SK-N-SH (cell line): ENCODE measurements at regions not wholly inside any gene's neighbourhood (a gene's known extent, or its start where the extent isn't known, plus 50 kb on each side); places are given as distances from the start of the nearest gene placed in this dataset.

Source experiments
- CTCF ChIA-PET: fragments of 300-600, 350-600 bp; formaldehyde crosslinking; extraction: SDS; loops from one replicate; lab custom pipeline; 2021; lab: Yijun Ruan, JAX
- POLR2A ChIA-PET: fragments of 350-600 bp; sonication (Branson Sonifier 250); formaldehyde crosslinking; extraction: SDS; loops from one replicate; lab custom pipeline; 2020; ENCODE audit warnings: antibody characterized with exemption, inconsistent platforms; lab: Yijun Ruan, JAX
- DNase-seq: peaks from one replicate; pipeline ENCODE4 v3.0.0; 2012
- H2AFZ ChIP-seq: fragments of 200-600 bp; sonication (generic); 2 replicates; pipeline ENCODE4 v1.8.1; 2016; ENCODE audit warnings: antibody characterized with exemption, mild to moderate bottlenecking, low read depth
- H3F3A ChIP-seq: fragments of 200-600 bp; sonication (generic); replicated peaks from 2 replicates; pipeline ENCODE3; 2016; ENCODE audit warnings: antibody characterized with exemption, mild to moderate bottlenecking; ENCODE audit not compliant: insufficient read depth
- H3K27ac ChIP-seq, 2 experiments: fragments of 200-500 bp in 1 of 2; fragments of 200-600 bp in 1 of 2; sonication (Bioruptor generic) in 1 of 2; sonication (generic), shearing (Covaris generic) in 1 of 2; 2 replicates each; pipeline versions ENCODE4 v1.5.1 to v1.6.1; 2014 to 2016; ENCODE audit warnings: low read depth in 2 of 2, inconsistent platforms in 1 of 2, low read length in 1 of 2, mild to moderate bottlenecking in 1 of 2, mixed read lengths in 1 of 2
- H3K27me3 ChIP-seq: fragments of 200-600 bp; sonication (generic), shearing (Covaris generic); 2 replicates; pipeline ENCODE4 v1.6.1; 2016; ENCODE audit warnings: mixed run types; ENCODE audit not compliant: insufficient read depth
- H3K36me3 ChIP-seq, 2 experiments: fragments of 200-500 bp in 1 of 2; fragments of 200-600 bp in 1 of 2; sonication (Bioruptor generic) in 1 of 2; sonication (generic) in 1 of 2; replicated peaks in 1 of 2; 2 replicates each; pipeline versions ENCODE3 to v1.5.1; 2014 to 2016; ENCODE audit warnings: low read length in 1 of 2, mild to moderate bottlenecking in 1 of 2; ENCODE audit not compliant: insufficient read depth in 2 of 2, control insufficient read depth in 1 of 2
- H3K4me1 ChIP-seq, 2 experiments: fragments of 200-500 bp in 1 of 2; fragments of 200-600 bp in 1 of 2; sonication (Bioruptor generic) in 1 of 2; sonication (generic), shearing (Covaris generic) in 1 of 2; 2 replicates each; pipeline versions ENCODE4 v1.5.1 to v1.6.1; 2014 to 2016; ENCODE audit warnings: low read depth in 1 of 2, low read length in 1 of 2, mixed run types in 1 of 2; ENCODE audit not compliant: insufficient read depth in 2 of 2, control insufficient read depth in 1 of 2
- H3K4me2 ChIP-seq: fragments of 200-600 bp; sonication (generic), shearing (Covaris generic); 2 replicates; pipeline ENCODE4 v1.6.1; 2017; ENCODE audit warnings: mixed run types
- H3K4me3 ChIP-seq, 2 experiments: fragments of 200-500 bp in 1 of 2; fragments of 200-600 bp in 1 of 2; sonication (Bioruptor generic) in 1 of 2; sonication (generic), shearing (Covaris generic) in 1 of 2; 2 replicates each; pipeline versions ENCODE4 v1.5.1 to v1.8.1; 2014 to 2016; ENCODE audit warnings: low read depth in 2 of 2, inconsistent platforms in 1 of 2, low read length in 1 of 2, mild to moderate bottlenecking in 1 of 2, mixed read lengths in 1 of 2, moderate library complexity in 1 of 2
- H3K79me2 ChIP-seq: fragments of 200-600 bp; sonication (generic); 2 replicates; pipeline ENCODE4 v1.8.1; 2017; ENCODE audit warnings: mild to moderate bottlenecking; ENCODE audit not compliant: insufficient read depth
- H3K9ac ChIP-seq: fragments of 200-600 bp; sonication (generic); 2 replicates; pipeline ENCODE4 v1.6.1; 2017; ENCODE audit warnings: mixed run types
- H3K9me2 ChIP-seq: fragments of 200-600 bp; sonication (generic); 2 replicates; pipeline ENCODE4 v1.6.1; 2017; ENCODE audit warnings: mixed run types
- H3K9me3 ChIP-seq: fragments of 200-600 bp; sonication (generic); 2 replicates; pipeline ENCODE4 v1.6.1; 2017; ENCODE audit warnings: mixed run types, mild to moderate bottlenecking, moderate library complexity
- H4K20me1 ChIP-seq: fragments of 200-600 bp; sonication (generic); 2 replicates; pipeline ENCODE4 v1.6.1; 2017; ENCODE audit warnings: mild to moderate bottlenecking, mixed run types; ENCODE audit not compliant: insufficient read depth
- CHD2 ChIP-seq: fragments of 150-350 bp; IDR thresholded peaks from 2 replicates; pipeline ENCODE4 v1.6.1; 2018; ENCODE audit warnings: low read length; ENCODE audit not compliant: partially characterized antibody
- ELF1 ChIP-seq: IDR thresholded peaks from 2 replicates; pipeline ENCODE4 v1.4.0; 2012
- EZH2phosphoT487 ChIP-seq: fragments of 200-600 bp; sonication (generic); IDR thresholded peaks from 2 replicates; pipeline ENCODE4 v1.6.1; 2017; ENCODE audit warnings: low read depth, mixed run types, mild to moderate bottlenecking, antibody characterized with exemption, moderate library complexity, borderline replicate concordance
- FOSL2 ChIP-seq: IDR thresholded peaks from 2 replicates; pipeline ENCODE4 v1.4.0; 2012; ENCODE audit warnings: low read depth, mild to moderate bottlenecking, moderate library complexity, borderline replicate concordance
- FOXJ3 ChIP-seq: sonication (generic); formaldehyde crosslinking; IDR thresholded peaks from 2 replicates; pipeline ENCODE4 v1.5.1; 2020; ENCODE audit warnings: mild to moderate bottlenecking, missing genetic modification reagents
- FOXM1 ChIP-seq: IDR thresholded peaks from 2 replicates; pipeline ENCODE4 v1.4.0; 2012; ENCODE audit warnings: low read depth, mild to moderate bottlenecking
- GABPA ChIP-seq: IDR thresholded peaks from 2 replicates; pipeline ENCODE4 v1.4.0; 2012; ENCODE audit warnings: low read depth, mild to moderate bottlenecking
- GATA2 ChIP-seq: sonication (generic); formaldehyde crosslinking; IDR thresholded peaks from 2 replicates; pipeline ENCODE4 v1.5.0; 2020; ENCODE audit warnings: mild to moderate bottlenecking, missing genetic modification reagents
- JUND ChIP-seq: IDR thresholded peaks from 2 replicates; pipeline ENCODE4 v1.4.0; 2012
- MEF2A ChIP-seq: IDR thresholded peaks from 2 replicates; pipeline ENCODE4 v1.4.0; 2012; ENCODE audit warnings: low read depth, borderline replicate concordance
- MXI1 ChIP-seq: IDR thresholded peaks from 2 replicates; pipeline ENCODE4 v1.6.1; 2012; ENCODE audit warnings: mild to moderate bottlenecking, low read depth, low read length, improper control_type of control experiment
- NRF1 ChIP-seq: IDR thresholded peaks from 2 replicates; pipeline ENCODE4 v1.6.1; 2012; ENCODE audit warnings: low read depth, mild to moderate bottlenecking, low read length
- RFX5 ChIP-seq: IDR thresholded peaks from 2 replicates; pipeline ENCODE4 v1.6.1; 2012; ENCODE audit warnings: mild to moderate bottlenecking, improper control_type of control experiment, low read length
- RXRA ChIP-seq: IDR thresholded peaks from 2 replicates; pipeline ENCODE4 v1.4.0; 2012; ENCODE audit warnings: low read depth, mild to moderate bottlenecking, borderline replicate concordance
- SMC3 ChIP-seq: IDR thresholded peaks from 2 replicates; pipeline ENCODE4 v1.6.1; 2012; ENCODE audit warnings: low read depth, low read length, improper control_type of control experiment
- TAF1 ChIP-seq: IDR thresholded peaks from 2 replicates; pipeline ENCODE4 v1.6.1; 2012; ENCODE audit warnings: low read depth, mild to moderate bottlenecking, low read length, moderate library complexity, borderline replicate concordance
- WGBS: methylation state at CpG from one replicate; pipeline ENCODE4 v1.1.6; 2017; ENCODE audit warnings: low lambda C conversion rate; 5-methylcytosine and 5-hydroxymethylcytosine counted together
- TF ChIP-seq, protein P1 (sequence below): fragments of 200-600 bp; sonication (generic); IDR thresholded peaks from 2 replicates; pipeline ENCODE4 v1.6.1; 2017; ENCODE audit warnings: antibody characterized with exemption, mild to moderate bottlenecking, moderate library complexity
- TF ChIP-seq, protein P2 (sequence below): IDR thresholded peaks from 2 replicates; pipeline ENCODE4 v1.4.0; 2012; ENCODE audit warnings: low read depth
- TF ChIP-seq, protein P3 (sequence below): fragments of 150-350 bp; IDR thresholded peaks from 2 replicates; pipeline ENCODE4 v1.6.1; 2017; ENCODE audit warnings: antibody characterized with exemption, low read length, low read depth, borderline replicate concordance
- TF ChIP-seq, protein P4 (sequence below): IDR thresholded peaks from 2 replicates; pipeline ENCODE4 v1.4.0; 2012; ENCODE audit warnings: low read depth, borderline replicate concordance

DNA sequence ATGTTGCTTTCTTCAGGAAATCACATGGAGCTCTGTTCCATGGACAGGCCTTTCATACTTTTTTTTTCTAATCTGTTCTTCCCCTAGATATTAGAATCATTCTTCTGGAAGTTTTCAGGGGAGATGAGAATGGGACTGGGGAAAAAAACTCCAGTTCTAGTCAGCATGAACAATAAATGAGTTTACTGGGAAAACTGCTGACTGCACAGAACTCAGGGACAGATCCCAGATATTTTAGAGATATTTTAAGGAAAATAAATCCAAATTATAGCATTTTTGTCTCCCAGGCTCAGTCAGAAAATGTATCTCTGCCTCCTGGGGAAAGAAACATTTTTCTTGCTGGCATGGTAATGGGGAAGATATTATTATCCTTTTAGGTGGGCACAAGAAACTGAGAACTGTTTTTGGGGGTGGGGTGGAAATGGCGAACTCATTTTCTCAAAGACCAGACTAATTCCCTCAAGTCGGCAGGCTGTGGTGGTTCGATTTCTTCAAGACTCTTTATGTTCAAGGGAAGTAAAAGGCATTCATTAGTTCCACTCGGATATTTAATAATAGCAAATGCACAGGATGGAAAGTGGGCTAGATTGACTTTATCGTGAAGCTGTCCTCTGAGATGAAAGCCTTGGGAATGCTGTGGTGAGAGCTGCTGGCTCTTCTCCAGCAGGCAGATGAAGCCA, 157.5 kb downstream of the ADRA2A start:
- no peaks in the 10 kb centered on the region for H4K20me1 ChIP-seq
- CTCF ChIA-PET: no interaction called here
- H3K9me3 ChIP-seq: no peaks in the 10 kb centered on the region
- H3K4me3 ChIP-seq: no peak overlapping the region
- H3K9me2 ChIP-seq: no peaks in the 10 kb centered on the region
- no peaks in the 10 kb centered on the region for H3F3A ChIP-seq
- no peaks in the 10 kb centered on the region for H3K79me2 ChIP-seq
- H3K36me3 ChIP-seq: no peaks in the 10 kb centered on the region
- WGBS: 5% methylated on average over 5 of the region's 5 CpGs
- H3K27ac ChIP-seq: no peak overlapping the region
- H3K4me1 ChIP-seq: no peaks in the 10 kb centered on the region
- no peak overlapping the region for H3K4me2 ChIP-seq
- no peak overlapping the region for H2AFZ ChIP-seq
- POLR2A ChIA-PET: no interaction called here
- DNase-seq: no peak
- TF ChIP-seq, protein P1, sequence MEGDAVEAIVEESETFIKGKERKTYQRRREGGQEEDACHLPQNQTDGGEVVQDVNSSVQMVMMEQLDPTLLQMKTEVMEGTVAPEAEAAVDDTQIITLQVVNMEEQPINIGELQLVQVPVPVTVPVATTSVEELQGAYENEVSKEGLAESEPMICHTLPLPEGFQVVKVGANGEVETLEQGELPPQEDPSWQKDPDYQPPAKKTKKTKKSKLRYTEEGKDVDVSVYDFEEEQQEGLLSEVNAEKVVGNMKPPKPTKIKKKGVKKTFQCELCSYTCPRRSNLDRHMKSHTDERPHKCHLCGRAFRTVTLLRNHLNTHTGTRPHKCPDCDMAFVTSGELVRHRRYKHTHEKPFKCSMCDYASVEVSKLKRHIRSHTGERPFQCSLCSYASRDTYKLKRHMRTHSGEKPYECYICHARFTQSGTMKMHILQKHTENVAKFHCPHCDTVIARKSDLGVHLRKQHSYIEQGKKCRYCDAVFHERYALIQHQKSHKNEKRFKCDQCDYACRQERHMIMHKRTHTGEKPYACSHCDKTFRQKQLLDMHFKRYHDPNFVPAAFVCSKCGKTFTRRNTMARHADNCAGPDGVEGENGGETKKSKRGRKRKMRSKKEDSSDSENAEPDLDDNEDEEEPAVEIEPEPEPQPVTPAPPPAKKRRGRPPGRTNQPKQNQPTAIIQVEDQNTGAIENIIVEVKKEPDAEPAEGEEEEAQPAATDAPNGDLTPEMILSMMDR: no peak
- TF ChIP-seq SMC3 (no peak), FOXJ3 (CRISPR knock-in tag) (no peak), RXRA (no peak), MXI1 (no peak), EZH2phosphoT487 (no peak), FOSL2 (no peak), RFX5 (no peak), FOXM1 (no peak), JUND (no peak), NRF1 (no peak), GATA2 (CRISPR knock-in tag) (no peak), TAF1 (no peak), MEF2A (no peak), ELF1 (no peak), CHD2 (no peak), GABPA (no peak)
- TF ChIP-seq, protein P2, sequence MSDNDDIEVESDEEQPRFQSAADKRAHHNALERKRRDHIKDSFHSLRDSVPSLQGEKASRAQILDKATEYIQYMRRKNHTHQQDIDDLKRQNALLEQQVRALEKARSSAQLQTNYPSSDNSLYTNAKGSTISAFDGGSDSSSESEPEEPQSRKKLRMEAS: no peak
- TF ChIP-seq, protein P3, sequence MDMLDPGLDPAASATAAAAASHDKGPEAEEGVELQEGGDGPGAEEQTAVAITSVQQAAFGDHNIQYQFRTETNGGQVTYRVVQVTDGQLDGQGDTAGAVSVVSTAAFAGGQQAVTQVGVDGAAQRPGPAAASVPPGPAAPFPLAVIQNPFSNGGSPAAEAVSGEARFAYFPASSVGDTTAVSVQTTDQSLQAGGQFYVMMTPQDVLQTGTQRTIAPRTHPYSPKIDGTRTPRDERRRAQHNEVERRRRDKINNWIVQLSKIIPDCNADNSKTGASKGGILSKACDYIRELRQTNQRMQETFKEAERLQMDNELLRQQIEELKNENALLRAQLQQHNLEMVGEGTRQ: no peak
- TF ChIP-seq, protein P4, sequence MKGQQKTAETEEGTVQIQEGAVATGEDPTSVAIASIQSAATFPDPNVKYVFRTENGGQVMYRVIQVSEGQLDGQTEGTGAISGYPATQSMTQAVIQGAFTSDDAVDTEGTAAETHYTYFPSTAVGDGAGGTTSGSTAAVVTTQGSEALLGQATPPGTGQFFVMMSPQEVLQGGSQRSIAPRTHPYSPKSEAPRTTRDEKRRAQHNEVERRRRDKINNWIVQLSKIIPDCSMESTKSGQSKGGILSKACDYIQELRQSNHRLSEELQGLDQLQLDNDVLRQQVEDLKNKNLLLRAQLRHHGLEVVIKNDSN: no peak
- no peaks in the 10 kb centered on the region for H3K27me3 ChIP-seq
- no peak overlapping the region for H3K9ac ChIP-seq
